SJCRH30 (cell line): ENCODE measurements at regions not wholly inside any gene's neighbourhood (a gene's known extent, or its start where the extent isn't known, plus 50 kb on each side); places are given as distances from the start of the nearest gene placed in this dataset.

ENCODE experiments used
- DNase-seq, 2 experiments: peaks; one replicate each; pipeline ENCODE4 v3.0.0-alpha.2; 2015 to 2020
- H3K27ac ChIP-seq: fragments of 250-450 bp; sonication (Bioruptor Pico); 2 replicates; pipeline ENCODE4 v1.5.1; 2020; ENCODE audit warnings: mild to moderate bottlenecking, moderate library complexity
- H3K27me3 ChIP-seq: fragments of 250-450 bp; sonication (Bioruptor Pico); 2 replicates; pipeline ENCODE4 v1.5.1; 2020; ENCODE audit warnings: mild to moderate bottlenecking, moderate library complexity
- H3K36me3 ChIP-seq: fragments of 250-450 bp; sonication (Bioruptor Pico); 2 replicates; pipeline ENCODE4 v1.5.1; 2020; ENCODE audit warnings: mild to moderate bottlenecking, moderate library complexity
- H3K4me1 ChIP-seq: fragments of 250-450 bp; sonication (Bioruptor Pico); 2 replicates; pipeline ENCODE4 v1.5.1; 2020; ENCODE audit warnings: mild to moderate bottlenecking, moderate library complexity
- H3K4me3 ChIP-seq: fragments of 250-450 bp; sonication (Bioruptor Pico); 2 replicates; pipeline ENCODE4 v1.5.1; 2020; ENCODE audit warnings: mild to moderate bottlenecking, moderate library complexity
- H3K9me3 ChIP-seq: fragments of 250-450 bp; sonication (Bioruptor Pico); replicated peaks from 2 replicates; pipeline ENCODE4 v1.5.1; 2020; ENCODE audit warnings: mild to moderate bottlenecking, moderate library complexity

- no peaks in the 10 kb centered on the region for H3K27me3 ChIP-seq
- no peaks in the 10 kb centered on the region; the same call in 1 of the 2 replicates for H3K9me3 ChIP-seq
- H3K4me3 ChIP-seq: no peak overlapping the region
- H3K27ac ChIP-seq: no peak overlapping the region
- DNase-seq: peak; percentile 9 to 14
- no peaks in the 10 kb centered on the region for H3K36me3 ChIP-seq
- peaks cover 17% of the 10 kb centered on the region for H3K4me1 ChIP-seq
These were observed 131.7 kb upstream of the CHST15 start for GRCh38 chr10:124225029-124225466.

- Histone ChIP-seq H3K4me1 (peaks cover 17% of the 10 kb centered on the region), H3K9me3 (no peaks in the 10 kb centered on the region; the same call in 1 of the 2 replicates), H3K27me3 (no peaks in the 10 kb centered on the region), H3K4me3 (no peak overlapping the region), H3K36me3 (no peaks in the 10 kb centered on the region), H3K27ac (no peak overlapping the region)
- DNase-seq: no peak
These were observed 131.1 kb upstream of the CHST15 start for GRCh38 chr10:124224331-124225028.

- H3K9me3 ChIP-seq: no peaks in the 10 kb centered on the region; the same call in 1 of the 2 replicates
These were observed 130.3 kb upstream of the CHST15 start for GRCh38 chr10:124223711-124224085.

GRCh38 chr10:124222988-124223710 is 129.8 kb upstream of the CHST15 start:
- Histone ChIP-seq H3K4me3 (no peak overlapping the region), H3K9me3 (no peaks in the 10 kb centered on the region; the same call in 1 of the 2 replicates), H3K36me3 (no peaks in the 10 kb centered on the region), H3K4me1 (peaks cover 17% of the 10 kb centered on the region), H3K27ac (no peak overlapping the region), H3K27me3 (no peaks in the 10 kb centered on the region)
- DNase-seq: no peak

More at GRCh38 chr10:124223711-124224085, 130.3 kb upstream of the CHST15 start:
- Histone ChIP-seq H3K27ac (no peak overlapping the region), H3K27me3 (no peaks in the 10 kb centered on the region), H3K36me3 (no peaks in the 10 kb centered on the region), H3K4me3 (no peak overlapping the region), H3K4me1 (peaks cover 17% of the 10 kb centered on the region)
- no peak for DNase-seq

- Histone ChIP-seq H3K27me3 (no peaks in the 10 kb centered on the region), H3K27ac (peak overlapping the region; percentile 26), H3K9me3 (no peaks in the 10 kb centered on the region; the same call in 1 of the 2 replicates), H3K4me3 (peak overlapping the region; percentile 32), H3K4me1 (peaks cover 17% of the 10 kb centered on the region), H3K36me3 (no peaks in the 10 kb centered on the region)
- peak; percentile 31 to 61 for DNase-seq
These were observed 129.1 kb upstream of the CHST15 start for GRCh38 chr10:124222318-124222987.

GRCh38 chr10:124221356-124222317 is 128.2 kb upstream of the CHST15 start:
- DNase-seq: peak; percentile 42 to 60
- Histone ChIP-seq H3K27ac (peak overlapping the region; percentile 26), H3K36me3 (no peaks in the 10 kb centered on the region), H3K9me3 (no peaks in the 10 kb centered on the region), H3K27me3 (no peaks in the 10 kb centered on the region), H3K4me3 (peak overlapping the region; percentile 32), H3K4me1 (peaks cover 17% of the 10 kb centered on the region)

- DNase-seq: no peak
- Histone ChIP-seq H3K9me3 (no peaks in the 10 kb centered on the region), H3K4me1 (peaks cover 17% of the 10 kb centered on the region), H3K36me3 (no peaks in the 10 kb centered on the region), H3K27ac (no peak overlapping the region), H3K4me3 (no peak overlapping the region), H3K27me3 (no peaks in the 10 kb centered on the region)
These were observed 127.6 kb upstream of the CHST15 start for GRCh38 chr10:124220971-124221355.

- DNase-seq: no peak
- Histone ChIP-seq H3K36me3 (no peaks in the 10 kb centered on the region), H3K27me3 (no peaks in the 10 kb centered on the region), H3K27ac (no peak overlapping the region), H3K4me1 (peaks cover 17% of the 10 kb centered on the region), H3K4me3 (no peak overlapping the region), H3K9me3 (no peaks in the 10 kb centered on the region)
These were observed 127.1 kb upstream of the CHST15 start for GRCh38 chr10:124220547-124220946.

GRCh38 chr10:124219655-124220054 is 126.3 kb upstream of the CHST15 start:
- Histone ChIP-seq H3K9me3 (no peaks in the 10 kb centered on the region), H3K27ac (no peak overlapping the region), H3K27me3 (no peaks in the 10 kb centered on the region), H3K4me3 (no peak overlapping the region), H3K36me3 (no peaks in the 10 kb centered on the region), H3K4me1 (peaks cover 17% of the 10 kb centered on the region)
- DNase-seq: no peak

GRCh38 chr10:124219062-124219461 is 125.7 kb upstream of the CHST15 start:
- DNase-seq: no peak
- no peak overlapping the region for H3K27ac ChIP-seq
- H3K9me3 ChIP-seq: no peaks in the 10 kb centered on the region
- H3K4me3 ChIP-seq: no peak overlapping the region
- no peaks in the 10 kb centered on the region for H3K36me3 ChIP-seq
- H3K27me3 ChIP-seq: no peaks in the 10 kb centered on the region
- peaks cover 17% of the 10 kb centered on the region for H3K4me1 ChIP-seq

- Histone ChIP-seq H3K9me3 (no peaks in the 10 kb centered on the region), H3K36me3 (no peaks in the 10 kb centered on the region), H3K4me3 (no peak overlapping the region), H3K4me1 (peaks cover 17% of the 10 kb centered on the region), H3K27ac (no peak overlapping the region), H3K27me3 (no peaks in the 10 kb centered on the region)
- peak in 1 of 2 experiments; percentile 10 for DNase-seq
These were observed 124.8 kb upstream of the CHST15 start for GRCh38 chr10:124217906-124218804.

GRCh38 chr10:124217031-124217430 is 123.6 kb upstream of the CHST15 start:
- DNase-seq: no peak
- Histone ChIP-seq H3K4me1 (peaks cover 8% of the 10 kb centered on the region), H3K9me3 (no peaks in the 10 kb centered on the region), H3K4me3 (no peak overlapping the region), H3K27me3 (no peaks in the 10 kb centered on the region), H3K36me3 (no peaks in the 10 kb centered on the region), H3K27ac (no peak overlapping the region)

- no peaks in the 10 kb centered on the region for H3K27me3 ChIP-seq
- no peaks in the 10 kb centered on the region for H3K4me1 ChIP-seq
- H3K36me3 ChIP-seq: no peaks in the 10 kb centered on the region
- no peak overlapping the region for H3K27ac ChIP-seq
- H3K4me3 ChIP-seq: no peak overlapping the region
- H3K9me3 ChIP-seq: no peaks in the 10 kb centered on the region
- DNase-seq: no peak
These were observed 121.4 kb upstream of the CHST15 start for GRCh38 chr10:124214610-124215375.
